CD4-positive, alpha-beta T cell treated with Interleukin-10 for 1 hour (primary cell): ENCODE measurements at regions not wholly inside any gene's neighbourhood (a gene's known extent, or its start where the extent isn't known, plus 50 kb on each side); places are given as distances from the start of the nearest gene placed in this dataset.
"Not testable (repeated sequence)": the region's sequence is repeated elsewhere in the genome, so short reads cannot be mapped to it uniquely, and the experiment has no call there.

ENCODE experiments used
- DNase-seq: peaks from one replicate; pipeline ENCODE4 v3.0.0-alpha.2; 2020

DNA sequence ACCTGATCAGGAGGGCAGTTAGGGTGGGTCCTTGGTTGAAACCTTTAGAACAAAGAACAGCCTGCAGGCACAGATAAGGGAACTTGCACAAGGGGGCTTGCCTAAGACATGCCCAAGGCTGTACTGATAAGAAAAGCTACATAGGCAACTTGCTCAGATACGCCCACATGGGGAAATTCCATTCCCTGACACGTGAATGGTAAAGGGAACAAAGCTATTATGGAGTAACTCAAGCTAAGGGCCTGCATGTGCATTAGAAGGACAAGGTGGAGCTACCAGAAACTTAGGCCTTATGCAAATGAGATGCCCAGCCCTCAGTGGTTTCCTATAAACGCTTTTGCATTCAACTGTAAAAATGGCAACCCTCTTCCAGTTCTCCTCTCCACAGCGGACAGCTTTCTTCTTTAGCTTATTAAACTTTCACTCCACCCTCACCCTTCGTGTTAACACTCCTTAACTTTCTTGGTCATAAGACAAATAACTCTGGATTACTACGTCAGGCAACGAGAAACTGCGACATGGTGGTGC lies 1192.1 kb upstream of the CELF2 start:
- no peak for DNase-seq

DNA sequence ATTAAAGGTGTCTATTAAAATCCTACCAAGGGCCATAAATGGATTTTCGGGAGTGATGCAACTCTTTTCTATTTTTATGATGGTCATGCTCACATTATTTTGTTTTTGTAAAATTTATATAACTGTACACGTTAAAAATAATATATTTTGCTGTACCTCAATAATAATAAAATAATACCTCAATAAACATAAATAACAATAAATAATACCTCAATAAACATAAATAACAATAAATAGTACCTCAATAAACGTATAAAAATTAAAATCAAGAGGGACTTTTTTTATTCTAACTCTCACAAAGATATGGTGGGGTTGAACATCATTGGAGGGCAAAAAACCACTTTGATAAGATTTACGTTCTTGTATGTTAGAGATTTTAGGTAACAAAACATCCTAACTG lies 1189.6 kb upstream of the CELF2 start:
- DNase-seq, result no peak

GRCh38 chr10:9833942-9834341 lies 1183.7 kb upstream of the CELF2 start:
- DNase-seq, result no peak

GRCh38 chr10:9834434-9834833 lies 1183.2 kb upstream of the CELF2 start:
- no peak for DNase-seq

DNA sequence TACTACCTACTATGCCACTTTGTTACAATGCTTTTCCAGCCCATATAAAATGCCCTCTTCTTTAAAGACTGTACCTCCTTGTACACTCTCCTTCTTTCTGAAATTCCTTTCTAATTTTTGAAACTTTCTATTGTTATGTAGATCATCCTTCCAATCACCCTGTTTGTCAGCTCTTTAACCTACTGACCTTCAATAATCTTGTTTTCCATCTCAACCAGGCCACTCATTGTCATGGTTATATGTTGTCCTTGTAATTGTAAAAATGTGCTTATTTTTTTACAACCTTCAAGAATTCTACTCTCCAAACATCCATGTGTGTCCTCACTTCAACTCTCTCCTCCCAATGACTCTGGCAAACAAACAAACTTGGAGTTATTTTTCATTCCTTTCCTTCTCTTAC lies 1172.6 kb upstream of the CELF2 start:
- no peak for DNase-seq

GRCh38 chr10:9848278-9848677 lies 1169.4 kb upstream of the CELF2 start:
- DNase-seq, result no peak

- no peak for DNase-seq
These were observed 1168.7 kb upstream of the CELF2 start for GRCh38 chr10:9848981-9849380.

- DNase-seq, result no peak
These were observed 1167.3 kb upstream of the CELF2 start for GRCh38 chr10:9850415-9850814.

GRCh38 chr10:9851808-9852207 lies 1165.9 kb upstream of the CELF2 start:
- no peak for DNase-seq

GRCh38 chr10:9853405-9854355 lies 1164.0 kb upstream of the CELF2 start:
- DNase-seq, result no peak

GRCh38 chr10:9855451-9855850 lies 1162.2 kb upstream of the CELF2 start:
- DNase-seq, result not testable (repeated sequence)

DNA sequence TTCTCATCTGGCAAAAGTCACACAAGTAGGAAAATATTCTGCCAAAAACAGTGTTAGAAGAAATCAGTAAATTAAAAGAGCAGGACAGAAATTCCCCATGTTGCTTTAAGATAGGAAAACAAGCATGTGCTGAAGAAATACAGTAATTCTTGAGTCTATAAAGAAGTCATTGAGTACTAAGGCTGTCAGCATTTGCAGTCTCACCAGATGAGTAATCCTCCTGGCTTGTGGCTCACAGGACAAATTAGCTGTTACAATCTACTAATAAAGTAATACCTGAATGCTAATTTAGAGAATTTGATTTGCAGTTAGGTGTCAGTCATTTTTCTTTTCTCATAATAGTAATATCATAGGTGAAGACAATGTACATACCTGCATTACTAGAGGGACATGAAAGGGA lies 1158.9 kb upstream of the CELF2 start:
- no peak for DNase-seq

DNA sequence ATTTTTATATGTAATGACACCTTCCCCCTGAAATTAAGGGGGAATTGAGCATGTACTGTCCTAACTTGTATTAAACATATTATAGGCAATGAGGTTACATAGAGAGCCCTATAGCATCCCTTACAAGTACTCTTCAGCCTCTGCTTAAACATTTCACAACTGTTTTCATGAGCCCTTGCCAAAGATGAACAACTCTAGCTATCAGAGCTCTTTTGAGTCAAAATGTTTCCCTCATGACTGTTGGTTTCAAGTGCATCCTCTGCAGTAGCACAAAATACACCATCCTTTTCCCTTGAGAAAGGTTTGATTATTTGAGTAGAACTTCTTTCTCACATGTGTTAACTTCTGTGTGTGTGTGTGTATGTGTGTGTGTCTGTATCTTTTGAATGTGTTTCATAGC lies 1157.6 kb upstream of the CELF2 start:
- DNase-seq, result no peak

DNA sequence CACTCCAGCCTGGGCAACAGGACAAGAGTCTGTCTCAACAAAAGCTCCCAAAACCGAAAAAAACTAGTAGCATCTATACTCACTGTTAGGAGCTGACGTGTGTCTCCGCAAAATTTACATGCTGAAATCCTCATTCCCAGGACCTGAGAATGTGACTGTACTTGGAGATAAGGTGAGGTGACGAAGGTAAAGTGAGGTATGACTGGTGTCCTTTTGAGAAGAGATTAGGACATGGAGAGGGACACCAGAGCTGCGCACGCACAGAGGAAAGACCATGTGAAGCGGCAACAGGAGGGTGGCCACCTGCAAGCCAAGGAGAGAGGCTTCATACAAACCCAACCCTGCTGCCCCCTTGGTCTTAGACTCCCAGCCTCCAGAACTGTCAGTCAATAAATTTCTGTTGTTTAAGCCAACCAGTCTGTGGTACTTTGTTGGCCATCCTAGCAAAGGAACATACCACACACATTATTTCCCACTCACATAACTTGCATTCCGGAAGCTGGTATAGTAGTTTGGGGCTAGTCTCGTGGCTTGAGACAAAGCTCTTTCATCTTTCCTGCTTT lies 1154.0 kb upstream of the CELF2 start:
- DNase-seq, result no peak

GRCh38 chr10:9868499-9868898 lies 1149.2 kb upstream of the CELF2 start:
- no peak for DNase-seq

GRCh38 chr10:9869205-9869604 lies 1148.5 kb upstream of the CELF2 start:
- DNase-seq, result no peak

- no peak for DNase-seq
These were observed 1148.0 kb upstream of the CELF2 start for GRCh38 chr10:9869606-9870176.

- no peak for DNase-seq
These were observed 1142.3 kb upstream of the CELF2 start for GRCh38 chr10:9875353-9875752.

DNA sequence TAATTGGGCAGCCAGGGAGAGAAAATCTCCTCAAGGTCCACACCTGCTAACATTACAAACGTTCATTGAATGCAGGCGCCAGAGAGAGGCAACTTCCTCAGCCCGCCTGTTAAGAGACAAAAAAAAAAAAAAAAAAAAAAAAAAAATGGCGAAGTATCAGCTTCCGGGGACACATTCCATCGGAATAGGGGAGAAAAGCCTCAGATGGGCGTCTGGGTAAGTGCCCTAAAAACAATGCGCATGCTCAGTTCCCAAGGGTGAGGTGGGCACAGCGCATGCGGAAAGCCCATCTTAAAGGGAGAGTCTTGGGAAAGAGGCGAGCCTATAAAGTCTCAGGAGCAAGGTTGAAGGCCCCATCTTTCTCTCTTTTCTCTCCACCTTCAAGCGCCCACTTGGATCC lies 1139.7 kb upstream of the CELF2 start:
- DNase-seq, result no peak

DNA sequence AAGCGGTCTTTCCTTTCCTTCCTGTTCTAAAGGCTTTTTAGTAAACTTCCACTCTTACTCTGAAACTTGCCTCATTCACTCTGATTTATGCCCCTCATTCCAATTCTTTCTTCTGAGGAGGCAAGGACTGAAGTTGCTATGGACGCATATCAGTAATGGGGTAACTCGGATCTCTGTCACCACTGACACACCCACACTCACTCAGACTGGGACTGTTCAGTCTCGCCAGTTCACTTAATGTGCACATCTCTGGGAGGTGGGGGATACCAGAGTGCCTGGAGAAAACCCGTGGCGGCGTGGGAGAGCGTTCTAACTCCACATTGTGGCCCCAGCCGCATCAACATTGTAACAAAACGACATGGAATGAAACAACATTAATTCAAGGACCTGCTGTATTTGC lies 1139.3 kb upstream of the CELF2 start:
- DNase-seq, result no peak

DNA sequence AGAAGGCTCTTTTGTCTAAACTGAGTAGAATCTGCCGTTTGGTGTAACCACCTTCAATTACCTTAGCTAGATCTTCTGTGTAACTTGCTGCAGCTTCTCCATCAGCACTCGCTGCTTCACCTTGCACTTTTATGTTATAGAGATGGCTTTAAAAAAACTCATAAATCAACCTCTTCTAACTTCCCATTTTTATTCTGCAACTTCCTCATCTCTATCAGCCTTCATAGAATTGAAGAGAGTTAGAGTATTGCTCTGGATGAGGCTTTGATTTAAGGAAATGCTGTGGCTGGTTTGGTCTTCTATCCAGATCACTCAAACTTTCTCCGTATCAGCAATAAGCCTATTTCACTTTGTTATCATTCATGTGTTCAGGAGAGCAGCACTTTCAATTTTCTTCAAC lies 1131.9 kb upstream of the CELF2 start:
- DNase-seq, result no peak

GRCh38 chr10:9886772-9887171 lies 1130.9 kb upstream of the CELF2 start:
- DNase-seq, result no peak

DNA sequence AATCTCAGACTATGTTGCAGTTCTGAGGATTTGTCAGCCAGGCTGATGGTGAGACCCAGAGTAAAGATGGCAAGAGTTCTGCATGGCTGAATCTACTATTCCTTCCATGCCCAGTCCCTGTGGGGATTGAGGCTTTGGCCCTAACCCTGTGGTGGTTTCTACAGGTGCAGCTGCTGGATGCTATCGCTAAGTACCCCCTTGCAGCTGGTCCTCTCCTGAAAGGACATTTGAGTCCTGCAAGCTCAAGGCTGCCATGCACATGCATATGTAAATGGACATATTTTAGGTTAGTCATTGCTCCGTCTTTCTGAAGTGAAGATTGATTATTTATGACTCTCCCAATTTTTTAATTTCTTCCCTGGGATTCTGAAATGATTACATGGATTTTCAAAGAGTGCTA lies 1122.2 kb upstream of the CELF2 start:
- no peak for DNase-seq

DNA sequence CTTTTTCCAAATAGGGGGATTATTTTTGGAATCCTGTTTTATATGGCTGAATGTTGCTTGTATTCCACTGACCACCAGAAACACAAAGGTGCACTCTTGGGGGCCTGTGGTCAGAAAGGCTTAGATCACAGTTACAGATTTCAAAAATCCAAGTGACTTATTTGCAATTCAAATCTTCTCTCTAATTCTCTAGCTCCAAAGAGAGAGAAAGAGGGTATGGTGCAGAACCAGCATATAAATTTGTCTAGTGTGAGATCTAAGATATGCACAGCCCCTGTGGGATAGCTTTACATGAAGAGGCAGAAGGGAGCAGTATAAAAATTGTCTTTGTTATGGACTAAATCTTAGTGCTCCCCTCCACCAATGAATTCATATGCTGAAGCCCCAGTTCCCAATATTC lies 1121.7 kb upstream of the CELF2 start:
- no peak for DNase-seq
